ENCODE measurements at regions not wholly inside any gene's neighbourhood (a gene's known extent, or its start where the extent isn't known, plus 50 kb on each side); places are given as distances from the start of the nearest gene placed in this dataset.
A peak's percentile ranks its signal among the peaks of the same experiment; 100 is the strongest.
"Not testable (repeated sequence)": the region's sequence is repeated elsewhere in the genome, so short reads cannot be mapped to it uniquely, and the experiment has no call there.

- ATAC-seq: peak; percentile 74
- TF ChIP-seq ZFP30 (CRISPR knock-in tag; IDR thresholded peaks at IDR 0.05): no peak
- no peak for TF ChIP-seq ZFP3 (CRISPR knock-in tag; IDR thresholded peaks at IDR 0.05)
- no peak for TF ChIP-seq ISL1 (CRISPR knock-in tag; IDR thresholded peaks at IDR 0.05)
- TF ChIP-seq ZNF70 (CRISPR knock-in tag; IDR thresholded peaks at IDR 0.05): no peak
- no peak for TF ChIP-seq ZNF8 (CRISPR knock-in tag; IDR thresholded peaks at IDR 0.05)
- no peak for TF ChIP-seq TCF4 (CRISPR knock-in tag; IDR thresholded peaks at IDR 0.05; ENCODE audit: borderline replicate concordance)
- TF ChIP-seq PATZ1 (CRISPR knock-in tag; IDR thresholded peaks at IDR 0.05; ENCODE audit: borderline replicate concordance): no peak
- no peak for TF ChIP-seq BACH2 (CRISPR knock-in tag; IDR thresholded peaks at IDR 0.05; ENCODE audit: borderline replicate concordance)
- TF ChIP-seq OSR1 (CRISPR knock-in tag; IDR thresholded peaks at IDR 0.05): no peak
- TF ChIP-seq CREB5 (CRISPR knock-in tag; IDR thresholded peaks at IDR 0.05; ENCODE audit: low read depth): no peak
- no peak for TF ChIP-seq ZNF565 (CRISPR knock-in tag; conservative IDR thresholded peaks at IDR 0.05; ENCODE audit: low read depth)
- TF ChIP-seq ZC3H10 (CRISPR knock-in tag; IDR thresholded peaks at IDR 0.05): no peak
Observed at GRCh38 chr14:29016050-29016900, 249.7 kb downstream of the FOXG1 start.

- ATAC-seq: not testable (repeated sequence)
Observed at GRCh38 chr14:29023505-29023904, 256.9 kb downstream of the FOXG1 start.

GRCh38 chr14:29027441-29027840, 260.9 kb downstream of the FOXG1 start:
- not testable (repeated sequence) for ATAC-seq

GRCh38 chr14:29027941-29028705, 261.5 kb downstream of the FOXG1 start:
- ATAC-seq: not testable (repeated sequence)

GRCh38 chr14:29028973-29029582, 262.5 kb downstream of the FOXG1 start:
- ATAC-seq: no peak
- TF ChIP-seq PATZ1 (CRISPR knock-in tag; IDR thresholded peaks at IDR 0.05; ENCODE audit: borderline replicate concordance): no peak
- no peak for TF ChIP-seq ZNF70 (CRISPR knock-in tag; IDR thresholded peaks at IDR 0.05)
- TF ChIP-seq CSDC2 (CRISPR knock-in tag; IDR thresholded peaks at IDR 0.05): no peak

GRCh38 chr14:29030121-29030520, 263.5 kb downstream of the FOXG1 start:
- no peak for ATAC-seq
- TF ChIP-seq ZNF8 (CRISPR knock-in tag; IDR thresholded peaks at IDR 0.05) (no peak), PATZ1 (CRISPR knock-in tag; IDR thresholded peaks at IDR 0.05; ENCODE audit: borderline replicate concordance) (no peak), ZFP3 (CRISPR knock-in tag; IDR thresholded peaks at IDR 0.05) (no peak), ISL1 (CRISPR knock-in tag; IDR thresholded peaks at IDR 0.05) (no peak), ZC3H10 (CRISPR knock-in tag; IDR thresholded peaks at IDR 0.05) (no peak), RARB (CRISPR knock-in tag; IDR thresholded peaks at IDR 0.05) (no peak), ZNF70 (CRISPR knock-in tag; IDR thresholded peaks at IDR 0.05) (no peak), ARNTL (CRISPR knock-in tag; IDR thresholded peaks at IDR 0.05; ENCODE audit: borderline replicate concordance, low read depth) (no peak)
